ENCODE measurements at regions not wholly inside any gene's neighbourhood (a gene's known extent, or its start where the extent isn't known, plus 50 kb on each side); places are given as distances from the start of the nearest gene placed in this dataset.

DNA sequence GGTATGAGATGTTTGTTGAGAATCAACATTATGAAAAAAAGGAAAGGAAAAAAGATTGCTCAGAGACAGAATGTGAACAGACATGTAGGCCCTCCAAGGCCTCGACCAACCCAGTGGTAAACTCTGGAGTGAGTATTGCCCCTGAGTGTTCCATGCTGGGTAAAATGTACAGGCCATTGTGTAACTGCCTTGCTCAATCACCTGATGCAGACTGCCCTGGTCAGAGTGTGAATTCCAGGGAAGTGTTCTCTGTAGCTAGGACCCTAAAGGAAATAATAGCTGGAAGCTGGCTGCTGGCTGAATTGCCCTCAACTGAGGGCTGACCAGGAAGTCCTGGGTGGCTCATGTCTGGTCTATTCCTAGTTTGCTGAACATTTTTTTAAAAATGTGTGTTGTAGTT, 1081.4 kb upstream of the LRFN5 start:
- TF ChIP-seq, protein P1, sequence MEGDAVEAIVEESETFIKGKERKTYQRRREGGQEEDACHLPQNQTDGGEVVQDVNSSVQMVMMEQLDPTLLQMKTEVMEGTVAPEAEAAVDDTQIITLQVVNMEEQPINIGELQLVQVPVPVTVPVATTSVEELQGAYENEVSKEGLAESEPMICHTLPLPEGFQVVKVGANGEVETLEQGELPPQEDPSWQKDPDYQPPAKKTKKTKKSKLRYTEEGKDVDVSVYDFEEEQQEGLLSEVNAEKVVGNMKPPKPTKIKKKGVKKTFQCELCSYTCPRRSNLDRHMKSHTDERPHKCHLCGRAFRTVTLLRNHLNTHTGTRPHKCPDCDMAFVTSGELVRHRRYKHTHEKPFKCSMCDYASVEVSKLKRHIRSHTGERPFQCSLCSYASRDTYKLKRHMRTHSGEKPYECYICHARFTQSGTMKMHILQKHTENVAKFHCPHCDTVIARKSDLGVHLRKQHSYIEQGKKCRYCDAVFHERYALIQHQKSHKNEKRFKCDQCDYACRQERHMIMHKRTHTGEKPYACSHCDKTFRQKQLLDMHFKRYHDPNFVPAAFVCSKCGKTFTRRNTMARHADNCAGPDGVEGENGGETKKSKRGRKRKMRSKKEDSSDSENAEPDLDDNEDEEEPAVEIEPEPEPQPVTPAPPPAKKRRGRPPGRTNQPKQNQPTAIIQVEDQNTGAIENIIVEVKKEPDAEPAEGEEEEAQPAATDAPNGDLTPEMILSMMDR (conservative IDR thresholded peaks at IDR 0.05; ENCODE audit: low read depth in 2 of 2), result no peak
- TF ChIP-seq POLR2AphosphoS5 (IDR thresholded peaks at IDR 0.05; ENCODE audit: low read depth), result no peak
- TF ChIP-seq JUNB (IDR thresholded peaks at IDR 0.05; ENCODE audit: unreplicated experiment), result no peak
- TF ChIP-seq, protein P2, sequence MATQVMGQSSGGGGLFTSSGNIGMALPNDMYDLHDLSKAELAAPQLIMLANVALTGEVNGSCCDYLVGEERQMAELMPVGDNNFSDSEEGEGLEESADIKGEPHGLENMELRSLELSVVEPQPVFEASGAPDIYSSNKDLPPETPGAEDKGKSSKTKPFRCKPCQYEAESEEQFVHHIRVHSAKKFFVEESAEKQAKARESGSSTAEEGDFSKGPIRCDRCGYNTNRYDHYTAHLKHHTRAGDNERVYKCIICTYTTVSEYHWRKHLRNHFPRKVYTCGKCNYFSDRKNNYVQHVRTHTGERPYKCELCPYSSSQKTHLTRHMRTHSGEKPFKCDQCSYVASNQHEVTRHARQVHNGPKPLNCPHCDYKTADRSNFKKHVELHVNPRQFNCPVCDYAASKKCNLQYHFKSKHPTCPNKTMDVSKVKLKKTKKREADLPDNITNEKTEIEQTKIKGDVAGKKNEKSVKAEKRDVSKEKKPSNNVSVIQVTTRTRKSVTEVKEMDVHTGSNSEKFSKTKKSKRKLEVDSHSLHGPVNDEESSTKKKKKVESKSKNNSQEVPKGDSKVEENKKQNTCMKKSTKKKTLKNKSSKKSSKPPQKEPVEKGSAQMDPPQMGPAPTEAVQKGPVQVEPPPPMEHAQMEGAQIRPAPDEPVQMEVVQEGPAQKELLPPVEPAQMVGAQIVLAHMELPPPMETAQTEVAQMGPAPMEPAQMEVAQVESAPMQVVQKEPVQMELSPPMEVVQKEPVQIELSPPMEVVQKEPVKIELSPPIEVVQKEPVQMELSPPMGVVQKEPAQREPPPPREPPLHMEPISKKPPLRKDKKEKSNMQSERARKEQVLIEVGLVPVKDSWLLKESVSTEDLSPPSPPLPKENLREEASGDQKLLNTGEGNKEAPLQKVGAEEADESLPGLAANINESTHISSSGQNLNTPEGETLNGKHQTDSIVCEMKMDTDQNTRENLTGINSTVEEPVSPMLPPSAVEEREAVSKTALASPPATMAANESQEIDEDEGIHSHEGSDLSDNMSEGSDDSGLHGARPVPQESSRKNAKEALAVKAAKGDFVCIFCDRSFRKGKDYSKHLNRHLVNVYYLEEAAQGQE (IDR thresholded peaks at IDR 0.05; ENCODE audit: unreplicated experiment), result no peak
- TF ChIP-seq, protein P3, sequence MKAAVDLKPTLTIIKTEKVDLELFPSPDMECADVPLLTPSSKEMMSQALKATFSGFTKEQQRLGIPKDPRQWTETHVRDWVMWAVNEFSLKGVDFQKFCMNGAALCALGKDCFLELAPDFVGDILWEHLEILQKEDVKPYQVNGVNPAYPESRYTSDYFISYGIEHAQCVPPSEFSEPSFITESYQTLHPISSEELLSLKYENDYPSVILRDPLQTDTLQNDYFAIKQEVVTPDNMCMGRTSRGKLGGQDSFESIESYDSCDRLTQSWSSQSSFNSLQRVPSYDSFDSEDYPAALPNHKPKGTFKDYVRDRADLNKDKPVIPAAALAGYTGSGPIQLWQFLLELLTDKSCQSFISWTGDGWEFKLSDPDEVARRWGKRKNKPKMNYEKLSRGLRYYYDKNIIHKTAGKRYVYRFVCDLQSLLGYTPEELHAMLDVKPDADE (IDR thresholded peaks at IDR 0.05), result no peak
- TF ChIP-seq, protein P4, sequence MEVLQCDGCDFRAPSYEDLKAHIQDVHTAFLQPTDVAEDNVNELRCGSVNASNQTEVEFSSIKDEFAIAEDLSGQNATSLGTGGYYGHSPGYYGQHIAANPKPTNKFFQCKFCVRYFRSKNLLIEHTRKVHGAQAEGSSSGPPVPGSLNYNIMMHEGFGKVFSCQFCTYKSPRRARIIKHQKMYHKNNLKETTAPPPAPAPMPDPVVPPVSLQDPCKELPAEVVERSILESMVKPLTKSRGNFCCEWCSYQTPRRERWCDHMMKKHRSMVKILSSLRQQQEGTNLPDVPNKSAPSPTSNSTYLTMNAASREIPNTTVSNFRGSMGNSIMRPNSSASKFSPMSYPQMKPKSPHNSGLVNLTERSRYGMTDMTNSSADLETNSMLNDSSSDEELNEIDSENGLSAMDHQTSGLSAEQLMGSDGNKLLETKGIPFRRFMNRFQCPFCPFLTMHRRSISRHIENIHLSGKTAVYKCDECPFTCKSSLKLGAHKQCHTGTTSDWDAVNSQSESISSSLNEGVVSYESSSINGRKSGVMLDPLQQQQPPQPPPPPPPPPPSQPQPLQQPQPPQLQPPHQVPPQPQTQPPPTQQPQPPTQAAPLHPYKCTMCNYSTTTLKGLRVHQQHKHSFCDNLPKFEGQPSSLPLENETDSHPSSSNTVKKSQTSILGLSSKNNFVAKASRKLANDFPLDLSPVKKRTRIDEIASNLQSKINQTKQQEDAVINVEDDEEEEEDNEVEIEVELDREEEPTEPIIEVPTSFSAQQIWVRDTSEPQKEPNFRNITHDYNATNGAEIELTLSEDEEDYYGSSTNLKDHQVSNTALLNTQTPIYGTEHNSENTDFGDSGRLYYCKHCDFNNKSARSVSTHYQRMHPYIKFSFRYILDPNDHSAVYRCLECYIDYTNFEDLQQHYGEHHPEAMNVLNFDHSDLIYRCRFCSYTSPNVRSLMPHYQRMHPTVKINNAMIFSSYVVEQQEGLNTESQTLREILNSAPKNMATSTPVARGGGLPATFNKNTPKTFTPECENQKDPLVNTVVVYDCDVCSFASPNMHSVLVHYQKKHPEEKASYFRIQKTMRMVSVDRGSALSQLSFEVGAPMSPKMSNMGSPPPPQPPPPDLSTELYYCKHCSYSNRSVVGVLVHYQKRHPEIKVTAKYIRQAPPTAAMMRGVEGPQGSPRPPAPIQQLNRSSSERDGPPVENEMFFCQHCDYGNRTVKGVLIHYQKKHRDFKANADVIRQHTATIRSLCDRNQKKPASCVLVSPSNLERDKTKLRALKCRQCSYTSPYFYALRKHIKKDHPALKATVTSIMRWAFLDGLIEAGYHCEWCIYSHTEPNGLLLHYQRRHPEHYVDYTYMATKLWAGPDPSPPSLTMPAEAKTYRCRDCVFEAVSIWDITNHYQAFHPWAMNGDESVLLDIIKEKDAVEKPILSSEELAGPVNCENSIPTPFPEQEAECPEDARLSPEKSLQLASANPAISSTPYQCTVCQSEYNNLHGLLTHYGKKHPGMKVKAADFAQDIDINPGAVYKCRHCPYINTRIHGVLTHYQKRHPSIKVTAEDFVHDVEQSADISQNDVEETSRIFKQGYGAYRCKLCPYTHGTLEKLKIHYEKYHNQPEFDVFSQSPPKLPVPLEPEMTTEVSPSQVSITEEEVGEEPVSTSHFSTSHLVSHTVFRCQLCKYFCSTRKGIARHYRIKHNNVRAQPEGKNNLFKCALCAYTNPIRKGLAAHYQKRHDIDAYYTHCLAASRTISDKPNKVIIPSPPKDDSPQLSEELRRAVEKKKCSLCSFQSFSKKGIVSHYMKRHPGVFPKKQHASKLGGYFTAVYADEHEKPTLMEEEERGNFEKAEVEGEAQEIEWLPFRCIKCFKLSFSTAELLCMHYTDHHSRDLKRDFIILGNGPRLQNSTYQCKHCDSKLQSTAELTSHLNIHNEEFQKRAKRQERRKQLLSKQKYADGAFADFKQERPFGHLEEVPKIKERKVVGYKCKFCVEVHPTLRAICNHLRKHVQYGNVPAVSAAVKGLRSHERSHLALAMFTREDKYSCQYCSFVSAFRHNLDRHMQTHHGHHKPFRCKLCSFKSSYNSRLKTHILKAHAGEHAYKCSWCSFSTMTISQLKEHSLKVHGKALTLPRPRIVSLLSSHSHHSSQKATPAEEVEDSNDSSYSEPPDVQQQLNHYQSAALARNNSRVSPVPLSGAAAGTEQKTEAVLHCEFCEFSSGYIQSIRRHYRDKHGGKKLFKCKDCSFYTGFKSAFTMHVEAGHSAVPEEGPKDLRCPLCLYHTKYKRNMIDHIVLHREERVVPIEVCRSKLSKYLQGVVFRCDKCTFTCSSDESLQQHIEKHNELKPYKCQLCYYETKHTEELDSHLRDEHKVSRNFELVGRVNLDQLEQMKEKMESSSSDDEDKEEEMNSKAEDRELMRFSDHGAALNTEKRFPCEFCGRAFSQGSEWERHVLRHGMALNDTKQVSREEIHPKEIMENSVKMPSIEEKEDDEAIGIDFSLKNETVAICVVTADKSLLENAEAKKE (CRISPR knock-in tag; IDR thresholded peaks at IDR 0.05), result no peak
- TF ChIP-seq EZH2 (IDR thresholded peaks at IDR 0.05; ENCODE audit: low read depth, unreplicated experiment), result no peak
- no peak for TF ChIP-seq EZH2phosphoT487 (IDR thresholded peaks at IDR 0.05; ENCODE audit: unreplicated experiment)
- TF ChIP-seq CREB1 (CRISPR knock-in tag; IDR thresholded peaks at IDR 0.05; ENCODE audit: low read depth), result no peak
- no peak for TF ChIP-seq NANOG (IDR thresholded peaks at IDR 0.05; ENCODE audit: borderline replicate concordance)
- TF ChIP-seq STAT1 (IDR thresholded peaks at IDR 0.05; ENCODE audit: unreplicated experiment), result no peak

Measured in GM23338 (cell line).